ENCODE measurements at regions not wholly inside any gene's neighbourhood (a gene's known extent, or its start where the extent isn't known, plus 50 kb on each side); places are given as distances from the start of the nearest gene placed in this dataset.
A peak's percentile ranks its signal among the peaks of the same experiment; 100 is the strongest.
"Not testable (repeated sequence)": the region's sequence is repeated elsewhere in the genome, so short reads cannot be mapped to it uniquely, and the experiment has no call there.

- intact Hi-C loops (cut with micrococcal nuclease): no loop called here
- Mint-ChIP-seq H3K4me3 (no peak overlapping the region), H3K4me1 (peaks cover 0 to 17% (median 0%) of the 10 kb centered on the region in 7 donors), H3K27ac (no peak overlapping the region), H3K27me3 (peaks cover 8 to 28% (median 11%) of the 10 kb centered on the region in 5 donors), H3K9me3 (peaks cover 0 to 10% (median 0%) of the 10 kb centered on the region in 11 donors), H3K36me3 (peaks cover 0 to 2% (median 0%) of the 10 kb centered on the region in 5 donors)
- H3K36me3 ChIP-seq (ENCODE audit: control insufficient read depth in 2 of 3, insufficient read depth in 3 of 3, low read length in 3 of 3): no peaks in the 10 kb centered on the region
- CTCF ChIA-PET: no interaction called here
- H3K9me3 ChIP-seq (ENCODE audit: control insufficient read depth in 2 of 3, low read length in 3 of 3): no peaks in the 10 kb centered on the region
- ATAC-seq: no peak
- DNase-seq: no peak
- POLR2A ChIA-PET: no interaction called here
- H3K27me3 ChIP-seq (ENCODE audit: control insufficient read depth in 2 of 2, insufficient read depth in 2 of 2, low read length in 2 of 2): no peaks in the 10 kb centered on the region
- H3K4me1 ChIP-seq (ENCODE audit: control insufficient read depth in 2 of 2, insufficient read depth in 2 of 2, low read length in 2 of 2): no peaks in the 10 kb centered on the region
- no peak overlapping the region for H3K4me3 ChIP-seq (ENCODE audit: low read length)
- H3K27ac ChIP-seq (ENCODE audit: low read depth, low read length): no peak overlapping the region
Measured at GRCh38 chr20:50331469-50332363, 141.1 kb downstream of the CEBPB start.

DNA sequence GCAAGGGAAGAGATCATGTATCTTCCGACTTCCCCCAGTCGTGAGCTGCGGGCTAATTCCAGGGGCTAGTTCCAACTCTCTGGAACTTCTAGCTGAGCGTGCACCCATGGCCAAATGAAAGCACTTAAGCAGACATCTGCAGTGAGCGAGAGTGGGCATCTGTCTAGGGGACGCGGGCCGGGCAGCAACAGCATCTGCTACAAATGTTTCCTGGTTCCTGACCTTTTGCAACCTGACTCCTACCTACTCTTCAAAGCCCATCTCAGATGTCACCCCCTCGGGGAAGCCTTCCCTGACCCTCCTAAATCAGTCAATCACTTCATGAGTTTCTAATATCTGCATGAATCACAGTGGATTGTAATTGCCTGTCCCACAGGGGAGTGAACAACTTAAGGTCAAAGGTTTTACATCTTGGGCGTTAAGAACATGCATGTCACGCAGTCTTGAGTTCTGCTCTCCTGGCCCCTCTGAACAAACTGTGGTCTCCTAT lies 141.9 kb downstream of the CEBPB start:
- no peak overlapping the region for H3K4me3 Mint-ChIP-seq
- Histone ChIP-seq H3K4me3 (ENCODE audit: low read length) (no peak overlapping the region), H3K9me3 (ENCODE audit: control insufficient read depth in 2 of 3, low read length in 3 of 3) (no peaks in the 10 kb centered on the region), H3K36me3 (ENCODE audit: control insufficient read depth in 2 of 3, insufficient read depth in 3 of 3, low read length in 3 of 3) (no peaks in the 10 kb centered on the region), H3K4me1 (ENCODE audit: control insufficient read depth in 2 of 2, insufficient read depth in 2 of 2, low read length in 2 of 2) (no peaks in the 10 kb centered on the region), H3K27me3 (ENCODE audit: control insufficient read depth in 2 of 2, insufficient read depth in 2 of 2, low read length in 2 of 2) (no peaks in the 10 kb centered on the region), H3K27ac (ENCODE audit: low read depth, low read length) (no peak overlapping the region)
- ChIA-PET CTCF (no interaction called here), POLR2A (no interaction called here)
- peaks cover 0 to 10% (median 0%) of the 10 kb centered on the region in 11 donors for H3K9me3 Mint-ChIP-seq
- intact Hi-C loops (cut with micrococcal nuclease): no loop called here
- peaks cover 0 to 23% (median 0%) of the 10 kb centered on the region in 7 donors for H3K4me1 Mint-ChIP-seq
- ATAC-seq (no peak), DNase-seq (no peak)
- peaks cover 8 to 28% (median 11%) of the 10 kb centered on the region in 5 donors for H3K27me3 Mint-ChIP-seq
- H3K36me3 Mint-ChIP-seq: no peaks in the 10 kb centered on the region
- no peak overlapping the region for H3K27ac Mint-ChIP-seq

- no peak for DNase-seq
- Mint-ChIP-seq H3K4me3 (no peak overlapping the region), H3K36me3 (no peaks in the 10 kb centered on the region), H3K9me3 (peaks cover 0 to 6% (median 0%) of the 10 kb centered on the region in 11 donors), H3K27ac (no peak overlapping the region), H3K27me3 (peaks cover 8 to 25% (median 11%) of the 10 kb centered on the region in 5 donors), H3K4me1 (peaks cover 1 to 24% (median 2%) of the 10 kb centered on the region in 7 donors)
- ChIA-PET CTCF (no interaction called here), POLR2A (no interaction called here)
- no peak overlapping the region for H3K4me3 ChIP-seq (ENCODE audit: low read length)
- intact Hi-C loops (cut with micrococcal nuclease): no loop called here
- no peaks in the 10 kb centered on the region for H3K27me3 ChIP-seq (ENCODE audit: control insufficient read depth in 2 of 2, insufficient read depth in 2 of 2, low read length in 2 of 2)
- no peaks in the 10 kb centered on the region for H3K36me3 ChIP-seq (ENCODE audit: control insufficient read depth in 2 of 3, insufficient read depth in 3 of 3, low read length in 3 of 3)
- H3K27ac ChIP-seq (ENCODE audit: low read depth, low read length): no peak overlapping the region
- peaks cover under 1 to 3% of the 10 kb centered on the region in 2 donors for H3K4me1 ChIP-seq (ENCODE audit: control insufficient read depth in 2 of 2, insufficient read depth in 2 of 2, low read length in 2 of 2)
- no peak for ATAC-seq
- no peaks in the 10 kb centered on the region for H3K9me3 ChIP-seq (ENCODE audit: control insufficient read depth in 2 of 3, low read length in 3 of 3)
Measured at GRCh38 chr20:50333131-50333670, 142.6 kb downstream of the CEBPB start.

- ChIA-PET CTCF (no interaction called here), POLR2A (no interaction called here)
- Mint-ChIP-seq H3K36me3 (no peaks in the 10 kb centered on the region), H3K9me3 (peaks cover 0 to 6% (median 0%) of the 10 kb centered on the region in 11 donors), H3K27ac (no peak overlapping the region), H3K4me3 (no peak overlapping the region), H3K4me1 (peaks cover 7 to 30% (median 8%) of the 10 kb centered on the region in 7 donors), H3K27me3 (peaks cover 8 to 23% (median 11%) of the 10 kb centered on the region in 5 donors)
- Histone ChIP-seq H3K27me3 (ENCODE audit: control insufficient read depth in 2 of 2, insufficient read depth in 2 of 2, low read length in 2 of 2) (no peaks in the 10 kb centered on the region), H3K36me3 (ENCODE audit: control insufficient read depth in 2 of 3, insufficient read depth in 3 of 3, low read length in 3 of 3) (no peaks in the 10 kb centered on the region), H3K27ac (ENCODE audit: low read depth, low read length) (no peak overlapping the region), H3K9me3 (ENCODE audit: control insufficient read depth in 2 of 3, low read length in 3 of 3) (no peaks in the 10 kb centered on the region), H3K4me1 (ENCODE audit: control insufficient read depth in 2 of 2, insufficient read depth in 2 of 2, low read length in 2 of 2) (peaks cover 5 to 7% of the 10 kb centered on the region in 2 donors), H3K4me3 (ENCODE audit: low read length) (no peak overlapping the region)
- no peak for ATAC-seq
- intact Hi-C loops (cut with micrococcal nuclease): no loop called here
- no peak for DNase-seq
Measured at GRCh38 chr20:50333812-50334211, 143.2 kb downstream of the CEBPB start.

DNA sequence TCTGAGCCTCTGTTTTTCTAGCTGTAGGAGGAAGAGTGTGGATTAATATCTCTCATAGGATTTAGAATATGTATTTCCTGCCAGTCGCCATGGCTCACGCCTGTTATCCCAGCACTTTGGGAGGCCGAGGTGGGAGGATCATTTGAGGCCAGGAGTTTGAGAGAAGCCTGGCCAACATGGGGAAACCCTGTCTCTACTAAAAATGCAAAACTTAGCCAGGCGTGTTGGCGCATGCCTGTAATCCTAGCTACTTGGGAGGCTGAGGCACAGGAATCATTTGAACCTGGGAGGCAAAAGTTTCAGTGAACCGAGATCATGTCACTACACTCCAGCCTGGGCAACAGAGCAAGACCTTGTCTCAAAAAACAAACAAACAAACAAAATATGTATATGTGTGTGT lies 143.9 kb downstream of the CEBPB start:
- H3K9me3 ChIP-seq (ENCODE audit: control insufficient read depth in 2 of 3, low read length in 3 of 3); H3K4me3 Mint-ChIP-seq; ATAC-seq; H3K4me3 ChIP-seq (ENCODE audit: low read length); H3K27ac ChIP-seq (ENCODE audit: low read depth, low read length); H3K36me3 Mint-ChIP-seq; H3K36me3 ChIP-seq (ENCODE audit: control insufficient read depth in 2 of 3, insufficient read depth in 3 of 3, low read length in 3 of 3); POLR2A ChIA-PET; DNase-seq; intact Hi-C loops (cut with micrococcal nuclease); H3K9me3 Mint-ChIP-seq; CTCF ChIA-PET; H3K27me3 ChIP-seq (ENCODE audit: control insufficient read depth in 2 of 2, insufficient read depth in 2 of 2, low read length in 2 of 2): not testable (repeated sequence)
- Mint-ChIP-seq H3K4me1 (peaks cover 12 to 37% (median 15%) of the 10 kb centered on the region in 7 donors), H3K27ac (peak overlapping the region in 1 of 9 donors; percentile 45), H3K27me3 (peaks cover 8 to 19% (median 10%) of the 10 kb centered on the region in 5 donors)
- peaks cover 12% of the 10 kb centered on the region in 2 donors for H3K4me1 ChIP-seq (ENCODE audit: control insufficient read depth in 2 of 2, insufficient read depth in 2 of 2, low read length in 2 of 2)

- Histone ChIP-seq H3K27ac (ENCODE audit: low read depth, low read length) (no peak overlapping the region), H3K4me3 (ENCODE audit: low read length) (no peak overlapping the region), H3K4me1 (ENCODE audit: control insufficient read depth in 2 of 2, insufficient read depth in 2 of 2, low read length in 2 of 2) (peaks cover 13 to 16% of the 10 kb centered on the region in 2 donors), H3K36me3 (ENCODE audit: control insufficient read depth in 2 of 3, insufficient read depth in 3 of 3, low read length in 3 of 3) (no peaks in the 10 kb centered on the region), H3K27me3 (ENCODE audit: control insufficient read depth in 2 of 2, insufficient read depth in 2 of 2, low read length in 2 of 2) (no peaks in the 10 kb centered on the region), H3K9me3 (ENCODE audit: control insufficient read depth in 2 of 3, low read length in 3 of 3) (no peaks in the 10 kb centered on the region)
- peak in 1 of 9 donors; percentile 14 for DNase-seq
- Mint-ChIP-seq H3K4me1 (peaks cover 17 to 43% (median 21%) of the 10 kb centered on the region in 7 donors), H3K27ac (no peak overlapping the region), H3K9me3 (peaks cover 0 to 2% (median 0%) of the 10 kb centered on the region in 11 donors), H3K27me3 (peaks cover 6 to 14% (median 6%) of the 10 kb centered on the region in 5 donors), H3K36me3 (no peaks in the 10 kb centered on the region), H3K4me3 (no peak overlapping the region)
- CTCF ChIA-PET: no interaction called here
- POLR2A ChIA-PET: no interaction called here
- ATAC-seq: peak; percentile 59
- intact Hi-C loops (cut with micrococcal nuclease): loop anchor here in 1 of 2 donors (5.0 kb wide), 1 partner anchor 52 kb away; no protein-coding TSS in a partner anchor
Measured at GRCh38 chr20:50335105-50335504, 144.5 kb downstream of the CEBPB start.
